ENCODE measurements at regions not wholly inside any gene's neighbourhood (a gene's known extent, or its start where the extent isn't known, plus 50 kb on each side); places are given as distances from the start of the nearest gene placed in this dataset.

GRCh38 chr7:42344198-42344755, 107.3 kb upstream of the GLI3 start:
- Histone ChIP-seq H3K4me1 (ENCODE audit: insufficient read depth, low read length) (peaks cover 19% of the 10 kb centered on the region; the same call in 1 of the 2 replicates), H3K27ac (ENCODE audit: low read length) (no peak overlapping the region), H3K4me3 (ENCODE audit: low read length) (no peak overlapping the region), H3K9ac (ENCODE audit: low read depth, low read length) (no peak overlapping the region), H3K36me3 (ENCODE audit: insufficient read depth, low read depth, low read length) (no peaks in the 10 kb centered on the region), H3K27me3 (ENCODE audit: insufficient read depth, low read length) (no peaks in the 10 kb centered on the region), H3K9me3 (ENCODE audit: insufficient read depth, low read depth, low read length) (no peaks in the 10 kb centered on the region)

GRCh38 chr7:42342381-42342780, 105.4 kb upstream of the GLI3 start:
- Histone ChIP-seq H3K9me3 (ENCODE audit: insufficient read depth, low read depth, low read length) (no peaks in the 10 kb centered on the region), H3K4me3 (ENCODE audit: low read length) (no peak overlapping the region), H3K9ac (ENCODE audit: low read depth, low read length) (no peak overlapping the region), H3K36me3 (ENCODE audit: insufficient read depth, low read depth, low read length) (no peaks in the 10 kb centered on the region), H3K27me3 (ENCODE audit: insufficient read depth, low read length) (no peaks in the 10 kb centered on the region), H3K27ac (ENCODE audit: low read length) (no peak overlapping the region), H3K4me1 (ENCODE audit: insufficient read depth, low read length) (peaks cover 18% of the 10 kb centered on the region; the same call in 1 of the 2 replicates)

DNA sequence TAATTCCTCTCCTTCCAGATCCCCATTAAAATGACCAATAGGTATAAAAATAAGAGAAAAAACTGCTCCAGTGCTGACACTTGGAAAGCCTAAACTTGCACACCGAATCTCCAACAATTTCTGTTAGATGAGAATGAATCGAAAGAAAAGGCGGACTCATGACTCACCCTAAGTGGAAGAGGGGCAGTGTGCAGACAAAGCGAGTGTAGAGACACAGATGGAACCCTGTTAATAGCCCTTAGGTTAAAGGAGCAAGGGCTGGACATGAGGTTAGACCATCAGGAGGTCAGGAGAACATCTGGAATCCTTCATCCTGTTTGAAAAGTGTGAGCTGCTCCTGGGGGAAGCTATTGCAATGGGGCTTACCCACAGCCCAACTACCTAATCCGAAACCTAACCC, 103.4 kb upstream of the GLI3 start:
- peaks cover 11% of the 10 kb centered on the region; the same call in 1 of the 2 replicates for H3K4me1 ChIP-seq (ENCODE audit: insufficient read depth, low read length)
- H3K9ac ChIP-seq (ENCODE audit: low read depth, low read length): no peak overlapping the region
- H3K27me3 ChIP-seq (ENCODE audit: insufficient read depth, low read length): no peaks in the 10 kb centered on the region
- H3K9me3 ChIP-seq (ENCODE audit: insufficient read depth, low read depth, low read length): no peaks in the 10 kb centered on the region
- H3K36me3 ChIP-seq (ENCODE audit: insufficient read depth, low read depth, low read length): no peaks in the 10 kb centered on the region
- no peak overlapping the region for H3K27ac ChIP-seq (ENCODE audit: low read length)
- no peak overlapping the region for H3K4me3 ChIP-seq (ENCODE audit: low read length)

DNA sequence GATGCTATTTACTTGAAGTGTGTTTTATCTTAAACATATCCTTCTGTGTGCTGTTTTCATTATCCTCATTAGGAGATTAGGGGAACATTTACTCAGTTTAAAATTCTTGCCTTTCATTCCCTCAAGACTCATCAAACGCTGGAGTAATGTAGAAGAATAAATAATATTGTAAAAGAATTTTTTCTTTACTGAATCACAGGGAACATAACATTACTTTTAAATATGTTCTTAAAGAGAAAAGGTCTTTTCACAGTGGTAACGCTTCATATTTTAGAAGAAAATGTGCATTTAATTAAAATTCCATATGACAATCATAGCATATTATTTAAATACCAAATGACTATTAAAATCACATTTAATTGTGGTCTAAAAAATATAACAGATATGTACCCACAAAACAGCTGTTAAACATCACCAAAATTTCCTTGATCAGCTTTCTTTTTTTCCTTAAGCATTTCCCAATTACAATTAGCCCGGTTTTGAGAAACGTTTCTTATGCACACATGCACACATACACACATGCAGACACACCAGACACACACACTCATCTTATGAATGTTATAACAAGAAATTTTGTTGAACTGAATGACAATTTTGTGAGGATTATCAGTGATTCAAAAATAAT, 102.0 kb upstream of the GLI3 start:
- peaks cover 6% of the 10 kb centered on the region; the same call in 1 of the 2 replicates for H3K4me1 ChIP-seq (ENCODE audit: insufficient read depth, low read length)
- H3K9ac ChIP-seq (ENCODE audit: low read depth, low read length): no peak overlapping the region
- H3K27ac ChIP-seq (ENCODE audit: low read length): no peak overlapping the region
- H3K9me3 ChIP-seq (ENCODE audit: insufficient read depth, low read depth, low read length): no peaks in the 10 kb centered on the region
- H3K36me3 ChIP-seq (ENCODE audit: insufficient read depth, low read depth, low read length): no peaks in the 10 kb centered on the region
- no peaks in the 10 kb centered on the region for H3K27me3 ChIP-seq (ENCODE audit: insufficient read depth, low read length)
- no peak overlapping the region for H3K4me3 ChIP-seq (ENCODE audit: low read length)

DNA sequence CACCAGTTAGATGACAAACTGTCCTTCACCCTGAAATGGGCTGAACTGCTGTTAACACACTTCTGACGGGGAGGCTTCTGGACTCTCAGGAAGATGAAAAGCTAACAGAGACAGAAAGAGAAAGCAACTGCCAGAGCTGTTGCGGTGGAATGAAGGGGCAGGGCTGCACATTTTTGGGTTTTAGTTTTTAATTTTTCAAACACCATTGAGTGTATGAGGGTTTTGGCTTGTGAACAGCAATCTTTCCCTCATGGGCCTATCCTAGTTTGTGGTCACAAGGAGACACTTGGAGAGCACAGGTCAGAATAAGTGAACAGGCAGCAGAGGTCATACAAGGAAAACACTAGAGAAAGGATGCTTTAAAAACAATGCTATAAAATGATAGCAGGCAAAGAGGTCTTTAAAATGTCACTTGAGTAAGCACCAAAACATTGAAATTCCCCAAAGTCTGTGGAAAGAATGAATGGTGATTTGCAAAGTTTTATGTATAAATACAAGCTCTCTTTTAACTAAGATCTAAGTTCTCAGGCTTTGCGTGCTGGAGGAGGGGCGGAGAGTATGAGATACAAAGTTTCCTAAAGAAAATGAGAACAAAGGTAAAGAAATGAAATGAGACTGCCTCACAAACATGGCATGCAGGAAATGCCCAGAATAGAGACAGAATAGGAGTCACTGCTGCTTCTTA, 101.4 kb upstream of the GLI3 start:
- no peak overlapping the region for H3K4me3 ChIP-seq (ENCODE audit: low read length)

DNA sequence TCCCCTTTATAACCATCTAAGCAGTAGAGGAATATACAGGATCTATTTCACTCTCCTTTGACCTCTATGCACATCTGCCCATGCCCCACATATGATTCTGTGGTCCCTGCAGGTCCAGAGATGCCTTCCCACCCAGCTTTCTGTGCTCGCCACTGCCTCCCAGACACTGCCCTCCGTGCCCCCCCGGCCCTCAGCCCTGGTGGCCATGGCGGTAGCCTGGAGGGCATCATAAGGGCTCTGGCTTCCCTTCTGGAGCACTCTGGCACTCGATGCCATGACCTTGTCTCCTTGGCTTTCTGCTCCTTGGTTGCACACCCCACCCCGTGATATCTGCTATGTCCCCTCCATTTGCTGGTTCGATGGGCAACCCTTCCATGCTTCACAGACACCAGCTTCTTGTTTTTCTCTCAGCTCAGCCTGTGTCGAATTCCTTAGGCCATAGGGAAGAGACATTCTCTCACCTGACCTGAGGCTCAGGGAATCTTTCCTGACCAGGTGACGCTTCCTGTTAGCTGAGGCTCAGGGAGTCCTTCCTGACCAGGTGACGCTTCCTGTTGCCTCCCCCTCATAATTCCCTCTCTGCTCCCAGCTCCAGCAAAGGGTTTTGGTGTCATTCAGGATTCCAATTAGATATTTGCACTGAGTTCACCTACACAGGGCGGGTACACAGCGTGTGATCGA, 100.4 kb upstream of the GLI3 start:
- Histone ChIP-seq H3K4me3 (ENCODE audit: low read length) (no peak overlapping the region), H3K36me3 (ENCODE audit: insufficient read depth, low read depth, low read length) (no peaks in the 10 kb centered on the region), H3K27me3 (ENCODE audit: insufficient read depth, low read length) (no peaks in the 10 kb centered on the region), H3K9ac (ENCODE audit: low read depth, low read length) (no peak overlapping the region), H3K9me3 (ENCODE audit: insufficient read depth, low read depth, low read length) (peaks cover 8% of the 10 kb centered on the region; the same call in 1 of the 2 replicates), H3K4me1 (ENCODE audit: insufficient read depth, low read length) (peaks cover 6% of the 10 kb centered on the region; the same call in 1 of the 2 replicates), H3K27ac (ENCODE audit: low read length) (no peak overlapping the region)

More for the DNA sequence above, 101.4 kb upstream of the GLI3 start:
- Histone ChIP-seq H3K36me3 (ENCODE audit: insufficient read depth, low read depth, low read length) (no peaks in the 10 kb centered on the region), H3K9me3 (ENCODE audit: insufficient read depth, low read depth, low read length) (no peaks in the 10 kb centered on the region), H3K27ac (ENCODE audit: low read length) (no peak overlapping the region), H3K27me3 (ENCODE audit: insufficient read depth, low read length) (no peaks in the 10 kb centered on the region), H3K4me1 (ENCODE audit: insufficient read depth, low read length) (peaks cover 6% of the 10 kb centered on the region; the same call in 1 of the 2 replicates), H3K9ac (ENCODE audit: low read depth, low read length) (no peak overlapping the region)

GRCh38 chr7:42332605-42333222, 95.7 kb upstream of the GLI3 start:
- H3K27ac ChIP-seq (ENCODE audit: low read length): no peak overlapping the region
- peaks cover 8% of the 10 kb centered on the region; the same call in 1 of the 2 replicates for H3K9me3 ChIP-seq (ENCODE audit: insufficient read depth, low read depth, low read length)
- H3K36me3 ChIP-seq (ENCODE audit: insufficient read depth, low read depth, low read length): no peaks in the 10 kb centered on the region
- H3K9ac ChIP-seq (ENCODE audit: low read depth, low read length): no peak overlapping the region
- H3K4me1 ChIP-seq (ENCODE audit: insufficient read depth, low read length): no peaks in the 10 kb centered on the region; the same call in 1 of the 2 replicates
- H3K27me3 ChIP-seq (ENCODE audit: insufficient read depth, low read length): no peaks in the 10 kb centered on the region
- H3K4me3 ChIP-seq (ENCODE audit: low read length): no peak overlapping the region

DNA sequence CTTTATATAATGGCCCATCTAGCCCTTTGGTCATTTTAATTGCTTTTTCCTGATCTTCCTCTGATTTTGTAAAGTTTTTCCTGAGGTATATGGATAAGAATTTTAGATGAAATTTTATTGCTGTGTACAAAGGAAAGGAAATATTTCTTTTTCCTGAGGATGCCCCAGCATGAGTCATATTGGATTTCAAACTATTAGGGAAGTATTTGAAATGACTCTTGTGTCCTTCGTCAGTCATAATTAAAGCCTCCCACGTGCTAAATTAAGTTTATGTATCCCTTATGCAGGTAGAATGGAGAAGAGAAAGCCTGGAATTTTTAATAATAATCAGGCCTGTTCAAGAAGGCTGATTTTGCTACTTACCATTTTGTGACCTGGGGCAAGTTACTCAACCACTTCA, 82.6 kb upstream of the GLI3 start:
- no peak overlapping the region for H3K4me3 ChIP-seq (ENCODE audit: low read length)
- H3K4me1 ChIP-seq (ENCODE audit: insufficient read depth, low read length): peaks cover 2% of the 10 kb centered on the region; the same call in 1 of the 2 replicates
- H3K36me3 ChIP-seq (ENCODE audit: insufficient read depth, low read depth, low read length): no peaks in the 10 kb centered on the region
- no peaks in the 10 kb centered on the region for H3K9me3 ChIP-seq (ENCODE audit: insufficient read depth, low read depth, low read length)
- H3K27ac ChIP-seq (ENCODE audit: low read length): no peak overlapping the region
- H3K9ac ChIP-seq (ENCODE audit: low read depth, low read length): no peak overlapping the region
- H3K27me3 ChIP-seq (ENCODE audit: insufficient read depth, low read length): no peaks in the 10 kb centered on the region

GRCh38 chr7:42315631-42316030, 78.6 kb upstream of the GLI3 start:
- no peak overlapping the region for H3K27ac ChIP-seq (ENCODE audit: low read length)
- no peaks in the 10 kb centered on the region for H3K27me3 ChIP-seq (ENCODE audit: insufficient read depth, low read length)
- 0 out of 2 replicates have a peak, but pooled peaks cover 5% of the 10 kb centered on the region for H3K9me3 ChIP-seq (ENCODE audit: insufficient read depth, low read depth, low read length)
- H3K36me3 ChIP-seq (ENCODE audit: insufficient read depth, low read depth, low read length): no peaks in the 10 kb centered on the region
- H3K4me1 ChIP-seq (ENCODE audit: insufficient read depth, low read length): peaks cover 2% of the 10 kb centered on the region; the same call in 1 of the 2 replicates
- no peak overlapping the region for H3K9ac ChIP-seq (ENCODE audit: low read depth, low read length)
- H3K4me3 ChIP-seq (ENCODE audit: low read length): no peak overlapping the region

- H3K27ac ChIP-seq (ENCODE audit: low read length): no peak overlapping the region
- 0 out of 2 replicates have a peak, but pooled peaks cover 5% of the 10 kb centered on the region for H3K9me3 ChIP-seq (ENCODE audit: insufficient read depth, low read depth, low read length)
- H3K36me3 ChIP-seq (ENCODE audit: insufficient read depth, low read depth, low read length): no peaks in the 10 kb centered on the region
- no peak overlapping the region for H3K4me3 ChIP-seq (ENCODE audit: low read length)
- H3K27me3 ChIP-seq (ENCODE audit: insufficient read depth, low read length): no peaks in the 10 kb centered on the region
- H3K9ac ChIP-seq (ENCODE audit: low read depth, low read length): no peak overlapping the region
- peaks cover 2% of the 10 kb centered on the region; the same call in 1 of the 2 replicates for H3K4me1 ChIP-seq (ENCODE audit: insufficient read depth, low read length)
Observed at GRCh38 chr7:42315103-42315502, 78.1 kb upstream of the GLI3 start.

DNA sequence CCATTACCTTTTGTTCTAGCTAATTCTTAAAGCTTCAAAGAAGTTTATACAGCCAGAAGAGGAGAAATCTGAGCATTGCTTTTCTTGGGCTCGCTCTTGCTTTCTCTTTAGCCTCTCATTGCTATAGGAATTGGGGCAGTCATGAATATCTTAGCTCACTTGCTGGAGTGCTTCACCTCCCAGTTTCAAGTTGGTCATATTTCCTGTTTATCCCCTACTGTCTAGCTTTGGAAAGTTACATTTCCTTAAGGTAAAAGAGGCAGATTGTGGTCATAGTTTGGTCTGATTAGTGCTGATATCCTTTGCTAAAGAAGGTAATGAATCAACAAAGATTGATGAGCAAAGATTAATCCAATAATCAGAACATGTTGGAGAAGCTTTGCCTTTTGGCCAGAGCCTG, 77.7 kb upstream of the GLI3 start:
- Histone ChIP-seq H3K9me3 (ENCODE audit: insufficient read depth, low read depth, low read length) (0 out of 2 replicates have a peak, but pooled peaks cover 5% of the 10 kb centered on the region), H3K27ac (ENCODE audit: low read length) (no peak overlapping the region), H3K4me1 (ENCODE audit: insufficient read depth, low read length) (peaks cover 2% of the 10 kb centered on the region; the same call in 1 of the 2 replicates), H3K36me3 (ENCODE audit: insufficient read depth, low read depth, low read length) (no peaks in the 10 kb centered on the region), H3K4me3 (ENCODE audit: low read length) (no peak overlapping the region), H3K27me3 (ENCODE audit: insufficient read depth, low read length) (no peaks in the 10 kb centered on the region), H3K9ac (ENCODE audit: low read depth, low read length) (no peak overlapping the region)
